DOHH2 (cell line): ENCODE measurements at regions not wholly inside any gene's neighbourhood (a gene's known extent, or its start where the extent isn't known, plus 50 kb on each side); places are given as distances from the start of the nearest gene placed in this dataset.

Experiments used
- CTCF ChIP-seq: fragments of 200-600 bp; sonication (generic); IDR thresholded peaks from one replicate; pipeline ENCODE4 v1.5.1; 2014; ENCODE audit warnings: antibody characterized with exemption, mild to moderate bottlenecking, low read depth, low read length; ENCODE audit not compliant: poor library complexity, severe bottlenecking
- EZH2phosphoT487 ChIP-seq: fragments of 200-600 bp; sonication (generic); IDR thresholded peaks from 2 replicates; pipeline ENCODE4 v1.6.1; 2017; ENCODE audit warnings: borderline replicate concordance, mild to moderate bottlenecking, antibody characterized with exemption, low read length, moderate library complexity, mixed read lengths

GRCh38 chr5:124414973-124415372 lies 331.5 kb downstream of the ZNF608 start:
- TF ChIP-seq CTCF = no peak
- TF ChIP-seq EZH2phosphoT487 = no peak
